ENCODE measurements at regions not wholly inside any gene's neighbourhood (a gene's known extent, or its start where the extent isn't known, plus 50 kb on each side); places are given as distances from the start of the nearest gene placed in this dataset.

GRCh38 chr2:209097168-209097567 is 326.7 kb upstream of the MAP2 start:
- H3K4me1 ChIP-seq (ENCODE audit: control insufficient read depth, insufficient read depth, low read length) = no peaks in the 10 kb centered on the region
- TF ChIP-seq, protein P1, sequence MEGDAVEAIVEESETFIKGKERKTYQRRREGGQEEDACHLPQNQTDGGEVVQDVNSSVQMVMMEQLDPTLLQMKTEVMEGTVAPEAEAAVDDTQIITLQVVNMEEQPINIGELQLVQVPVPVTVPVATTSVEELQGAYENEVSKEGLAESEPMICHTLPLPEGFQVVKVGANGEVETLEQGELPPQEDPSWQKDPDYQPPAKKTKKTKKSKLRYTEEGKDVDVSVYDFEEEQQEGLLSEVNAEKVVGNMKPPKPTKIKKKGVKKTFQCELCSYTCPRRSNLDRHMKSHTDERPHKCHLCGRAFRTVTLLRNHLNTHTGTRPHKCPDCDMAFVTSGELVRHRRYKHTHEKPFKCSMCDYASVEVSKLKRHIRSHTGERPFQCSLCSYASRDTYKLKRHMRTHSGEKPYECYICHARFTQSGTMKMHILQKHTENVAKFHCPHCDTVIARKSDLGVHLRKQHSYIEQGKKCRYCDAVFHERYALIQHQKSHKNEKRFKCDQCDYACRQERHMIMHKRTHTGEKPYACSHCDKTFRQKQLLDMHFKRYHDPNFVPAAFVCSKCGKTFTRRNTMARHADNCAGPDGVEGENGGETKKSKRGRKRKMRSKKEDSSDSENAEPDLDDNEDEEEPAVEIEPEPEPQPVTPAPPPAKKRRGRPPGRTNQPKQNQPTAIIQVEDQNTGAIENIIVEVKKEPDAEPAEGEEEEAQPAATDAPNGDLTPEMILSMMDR (IDR thresholded peaks at IDR 0.05) = no peak
- TF ChIP-seq REST (IDR thresholded peaks at IDR 0.05; ENCODE audit: insufficient read depth in 1 of 2, low read depth in 2 of 2, low read length in 1 of 2) = no peak
- no peak overlapping the region for H3K4me3 ChIP-seq (ENCODE audit: low read depth in 2 of 2, low read length in 2 of 2)
- in situ Hi-C loops (cut with HindIII; ENCODE audit: low pct_unique_long_range_greater_than_20kb, low sequenced_read_pairs) (no loop called here), intact Hi-C loops (cut with micrococcal nuclease; ENCODE audit: unreplicated experiment) (no loop called here)
- H3K27me3 ChIP-seq (ENCODE audit: control insufficient read depth, insufficient read depth, low read length) = no peaks in the 10 kb centered on the region
- POLR2A ChIA-PET = no interaction called here
- CTCF ChIA-PET = no interaction called here
- H3K36me3 ChIP-seq (ENCODE audit: control insufficient read depth, insufficient read depth, low read length) = no peaks in the 10 kb centered on the region
- no peak for DNase-seq (ENCODE audit: low read depth, low spot score)
- BruUV-seq (replicated peaks) = no TSS peak
- ATAC-seq = no peak
- no peaks in the 10 kb centered on the region for H3K9me3 ChIP-seq (ENCODE audit: control insufficient read depth, insufficient read depth, low read depth, low read length)
- H3K27ac ChIP-seq (ENCODE audit: low read length) = no peak overlapping the region

DNA sequence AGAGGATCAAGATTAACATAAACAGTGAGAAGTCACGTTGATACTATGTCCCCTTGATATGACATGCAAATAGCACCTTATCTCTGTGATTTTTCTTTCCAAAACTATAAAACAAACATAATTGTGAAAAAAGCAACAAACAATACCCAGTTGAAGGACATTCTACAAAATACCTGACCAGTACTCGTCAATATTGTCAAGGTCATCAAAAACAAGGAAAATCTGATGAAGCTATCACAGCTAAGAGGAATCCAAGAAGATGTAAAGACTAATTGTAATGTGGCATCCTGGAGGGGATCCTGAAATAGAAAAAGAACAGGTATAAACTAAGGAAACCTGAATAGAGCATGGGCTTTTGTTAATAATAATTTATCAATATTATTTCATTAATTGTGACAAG is 321.5 kb upstream of the MAP2 start:
- no peak for ATAC-seq
- DNase-seq (ENCODE audit: low read depth, low spot score) = no peak
- TF ChIP-seq TCF7L2 (IDR thresholded peaks at IDR 0.05; ENCODE audit: low read depth, low read length) (no peak), SIN3A (IDR thresholded peaks at IDR 0.05; ENCODE audit: borderline replicate concordance, insufficient read depth, low read depth, low read length) (no peak), POLR2AphosphoS5 (IDR thresholded peaks at IDR 0.05; ENCODE audit: low read depth, low read length) (no peak), REST (IDR thresholded peaks at IDR 0.05; ENCODE audit: insufficient read depth in 1 of 2, low read depth in 2 of 2, low read length in 1 of 2) (no peak)
- TF ChIP-seq, protein P1 (IDR thresholded peaks at IDR 0.05) = no peak
- ChIA-PET POLR2A (no interaction called here), CTCF (no interaction called here)
- Histone ChIP-seq H3K27ac (ENCODE audit: low read length) (no peak overlapping the region), H3K4me3 (ENCODE audit: low read depth in 2 of 2, low read length in 2 of 2) (no peak overlapping the region), H3K36me3 (ENCODE audit: control insufficient read depth, insufficient read depth, low read length) (no peaks in the 10 kb centered on the region), H3K4me1 (ENCODE audit: control insufficient read depth, insufficient read depth, low read length) (no peaks in the 10 kb centered on the region), H3K9me3 (ENCODE audit: control insufficient read depth, insufficient read depth, low read depth, low read length) (no peaks in the 10 kb centered on the region), H3K27me3 (ENCODE audit: control insufficient read depth, insufficient read depth, low read length) (no peaks in the 10 kb centered on the region)
- in situ Hi-C loops (cut with HindIII; ENCODE audit: low pct_unique_long_range_greater_than_20kb, low sequenced_read_pairs) (no loop called here), intact Hi-C loops (cut with micrococcal nuclease; ENCODE audit: unreplicated experiment) (no loop called here)
- BruUV-seq (replicated peaks) = no TSS peak
